Skeletal muscle tissue (tissue), 3 donors: ENCODE measurements at regions not wholly inside any gene's neighbourhood (a gene's known extent, or its start where the extent isn't known, plus 50 kb on each side); places are given as distances from the start of the nearest gene placed in this dataset.

ENCODE experiments used
- H3K27ac ChIP-seq: one replicate; pipeline ENCODE4 v1.7.0; 2013; ENCODE audit warnings: mild to moderate bottlenecking, low read depth, low read length, inconsistent platforms
- H3K27me3 ChIP-seq, 3 donors: one replicate each; pipeline ENCODE4 v1.7.0; 2013; ENCODE audit warnings: low read length in 3 of 3; ENCODE audit not compliant: control insufficient read depth in 3 of 3, insufficient read depth in 3 of 3
- H3K36me3 ChIP-seq, 3 donors: one replicate each; pipeline ENCODE4 v1.7.0; 2013; ENCODE audit warnings: low read length in 3 of 3; ENCODE audit not compliant: control insufficient read depth in 3 of 3, insufficient read depth in 3 of 3
- H3K4me1 ChIP-seq, 3 donors: one replicate each; pipeline ENCODE4 v1.7.0; 2013; ENCODE audit warnings: low read length in 3 of 3, mild to moderate bottlenecking in 3 of 3; ENCODE audit not compliant: control insufficient read depth in 3 of 3, insufficient read depth in 3 of 3
- H3K4me3 ChIP-seq, 3 donors: one replicate each; pipeline ENCODE4 v1.7.0; 2013; ENCODE audit warnings: low read length in 3 of 3
- H3K9ac ChIP-seq, 3 donors: one replicate each; pipeline ENCODE4 v1.7.0; 2013; ENCODE audit warnings: low read length in 3 of 3, mild to moderate bottlenecking in 3 of 3, moderate library complexity in 2 of 3, low read depth in 1 of 3
- H3K9me3 ChIP-seq, 3 donors: one replicate each; pipeline ENCODE4 v1.7.0; 2013; ENCODE audit warnings: low read length in 3 of 3; ENCODE audit not compliant: control insufficient read depth in 3 of 3
- donor health status: Osteomylitis.

DNA sequence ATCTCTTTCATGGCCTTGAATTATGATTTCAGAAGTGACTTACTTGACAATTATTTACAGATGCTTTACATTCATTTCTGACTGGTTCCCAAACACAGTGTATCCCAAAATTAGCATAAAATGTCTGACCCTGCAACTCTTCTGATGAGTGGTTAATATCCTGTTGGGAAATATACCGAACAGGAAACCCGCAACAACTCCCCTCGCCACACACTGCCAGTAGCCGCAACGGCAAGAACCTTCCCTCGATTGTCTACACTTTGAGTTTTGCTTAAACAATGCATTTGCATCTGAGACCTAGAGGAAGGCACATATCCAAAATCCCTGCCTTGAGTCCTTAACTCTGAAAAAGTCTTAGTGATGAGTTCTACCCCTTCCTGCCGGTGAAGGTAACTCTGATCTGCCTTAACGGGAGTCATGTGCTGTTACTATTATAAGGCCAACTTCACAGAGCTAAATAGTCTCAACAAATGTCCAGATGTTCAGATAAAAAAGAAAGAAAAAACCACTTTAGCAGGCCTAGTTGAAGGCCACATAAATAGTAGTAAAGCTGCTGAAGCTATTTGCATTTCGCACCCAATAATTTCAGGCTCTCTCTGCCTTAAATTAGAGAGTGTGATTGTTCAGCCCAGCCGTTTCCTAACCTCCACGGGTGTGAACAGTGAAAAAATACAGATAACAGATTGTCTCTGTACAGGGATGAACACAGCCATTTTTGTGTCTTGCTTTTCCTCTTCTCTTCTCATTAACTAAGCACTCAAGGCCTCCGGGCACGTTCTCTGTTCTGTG lies 321.1 kb downstream of the HS3ST3B1 start:
- no peaks in the 10 kb centered on the region for H3K36me3 ChIP-seq
- H3K27me3 ChIP-seq = no peaks in the 10 kb centered on the region
- H3K9ac ChIP-seq = no peak overlapping the region
- no peaks in the 10 kb centered on the region for H3K9me3 ChIP-seq
- H3K4me1 ChIP-seq = no peaks in the 10 kb centered on the region
- no peak overlapping the region for H3K4me3 ChIP-seq
- H3K27ac ChIP-seq = no peak overlapping the region

DNA sequence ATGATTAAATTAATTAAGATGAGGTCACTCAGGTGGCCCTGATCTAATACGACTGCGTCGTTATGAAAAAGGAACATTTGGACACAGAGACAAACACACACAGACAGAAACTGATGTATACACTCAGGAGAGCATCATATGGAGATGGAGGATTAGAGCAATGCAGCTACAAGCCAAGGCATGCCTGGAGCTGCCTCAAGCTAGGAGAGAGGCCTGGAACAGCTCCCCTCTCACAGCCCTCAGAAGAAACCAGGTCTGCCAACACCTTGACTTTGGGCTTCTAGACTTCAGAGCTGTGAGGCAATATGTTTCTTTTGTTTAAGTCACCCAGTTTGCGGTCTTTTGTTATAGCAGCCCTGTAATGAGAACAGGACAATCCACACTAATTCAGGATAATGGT lies 318.9 kb downstream of the HS3ST3B1 start:
- Histone ChIP-seq H3K4me1 (no peaks in the 10 kb centered on the region), H3K4me3 (no peak overlapping the region), H3K36me3 (no peaks in the 10 kb centered on the region), H3K9ac (no peak overlapping the region), H3K27me3 (no peaks in the 10 kb centered on the region), H3K27ac (no peak overlapping the region), H3K9me3 (no peaks in the 10 kb centered on the region)

DNA sequence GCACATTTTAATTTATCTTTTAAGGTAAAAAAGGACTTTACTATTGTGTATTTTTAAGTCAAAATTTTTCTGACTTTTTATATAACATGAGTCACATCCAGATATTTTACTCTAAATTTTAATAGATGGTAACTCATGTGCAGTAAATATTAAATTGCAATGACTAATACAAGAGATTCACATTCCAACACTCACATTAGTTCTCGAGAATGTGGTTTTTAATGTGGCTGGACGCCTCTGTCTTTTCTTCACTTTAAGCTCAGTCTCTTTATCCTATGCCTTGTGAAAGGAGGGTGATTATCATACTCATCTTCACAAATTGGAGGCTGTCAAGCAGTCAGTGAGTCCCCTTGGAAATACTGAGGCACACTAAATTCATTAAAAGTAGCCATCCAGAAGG lies 315.6 kb downstream of the HS3ST3B1 start:
- Histone ChIP-seq H3K36me3 (no peaks in the 10 kb centered on the region), H3K27ac (no peak overlapping the region), H3K4me1 (no peaks in the 10 kb centered on the region), H3K4me3 (no peak overlapping the region), H3K9me3 (no peaks in the 10 kb centered on the region), H3K9ac (no peak overlapping the region), H3K27me3 (no peaks in the 10 kb centered on the region)

DNA sequence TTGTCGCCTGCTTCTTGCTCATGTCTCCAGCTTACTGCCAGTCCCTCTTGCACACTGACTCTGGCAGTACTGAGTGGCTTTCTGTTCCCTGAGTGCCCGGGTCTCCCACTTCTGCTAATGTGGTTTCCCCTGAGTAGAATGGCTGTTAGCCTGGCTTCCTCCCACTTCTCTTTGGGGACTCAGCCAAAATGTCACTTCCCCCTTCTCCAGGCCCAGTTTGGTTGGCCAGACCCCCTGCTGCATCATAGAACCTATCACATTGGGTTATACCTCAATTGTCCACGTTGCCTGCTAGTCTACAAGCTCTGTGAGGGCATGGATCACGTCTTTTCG lies 304.4 kb downstream of the HS3ST3B1 start:
- H3K27me3 ChIP-seq = no peaks in the 10 kb centered on the region
- no peak overlapping the region for H3K9ac ChIP-seq
- no peak overlapping the region for H3K27ac ChIP-seq
- no peak overlapping the region for H3K4me3 ChIP-seq
- H3K9me3 ChIP-seq = no peaks in the 10 kb centered on the region
- H3K36me3 ChIP-seq = no peaks in the 10 kb centered on the region
- no peaks in the 10 kb centered on the region for H3K4me1 ChIP-seq

DNA sequence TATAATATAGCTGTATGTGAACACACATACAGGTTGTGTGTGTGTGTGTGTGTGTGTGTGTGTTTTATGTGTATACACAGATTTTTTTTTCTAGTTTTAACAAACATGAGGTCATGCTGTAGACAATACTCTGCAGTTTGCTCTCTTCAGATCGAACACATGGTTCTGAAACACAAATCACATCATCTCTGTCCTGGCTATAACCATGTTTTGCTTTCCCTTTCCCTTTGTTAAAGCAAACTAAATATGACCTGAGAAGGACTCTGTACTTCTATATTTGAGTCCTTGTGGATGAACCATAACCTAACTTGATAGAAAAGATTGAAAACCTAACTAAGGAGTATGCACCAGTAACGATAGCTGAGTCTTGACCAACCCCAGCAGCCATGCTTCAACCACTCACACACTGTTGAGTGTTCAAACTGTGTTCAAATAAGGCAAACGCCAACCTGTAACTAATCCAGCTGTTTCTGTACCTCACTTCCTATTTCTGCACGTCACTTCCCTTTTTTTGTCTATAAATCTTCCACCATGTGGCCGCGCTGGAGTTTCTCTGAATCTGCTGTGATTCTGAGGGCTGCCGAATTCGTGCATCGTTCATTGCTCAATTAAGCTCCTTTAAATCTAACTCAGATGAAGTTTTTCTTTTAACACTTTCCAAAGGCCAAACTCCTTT lies 303.8 kb downstream of the HS3ST3B1 start:
- no peak overlapping the region for H3K27ac ChIP-seq
- no peaks in the 10 kb centered on the region for H3K4me1 ChIP-seq
- no peak overlapping the region for H3K4me3 ChIP-seq
- H3K36me3 ChIP-seq = no peaks in the 10 kb centered on the region
- no peaks in the 10 kb centered on the region for H3K9me3 ChIP-seq
- H3K27me3 ChIP-seq = no peaks in the 10 kb centered on the region
- H3K9ac ChIP-seq = no peak overlapping the region

DNA sequence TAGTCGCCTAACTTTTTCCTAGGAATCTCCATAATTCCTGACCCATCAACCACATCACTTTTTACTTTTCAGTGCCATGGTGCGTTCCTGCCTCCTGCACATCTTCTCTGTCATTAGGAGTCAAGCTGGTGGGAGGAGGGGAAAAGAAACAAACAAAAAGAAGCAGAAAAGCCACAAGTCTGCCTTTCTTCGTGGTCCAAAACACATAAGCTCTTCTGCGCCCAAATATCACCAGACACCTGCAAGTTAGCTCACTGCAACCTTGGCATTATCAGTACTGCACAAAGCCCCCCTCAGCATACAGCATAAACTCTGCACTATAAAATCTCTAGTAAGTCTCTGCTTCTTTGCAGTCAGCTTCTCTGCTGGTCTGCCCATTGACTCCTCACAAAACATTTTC lies 295.3 kb downstream of the HS3ST3B1 start:
- no peak overlapping the region for H3K9ac ChIP-seq

DNA sequence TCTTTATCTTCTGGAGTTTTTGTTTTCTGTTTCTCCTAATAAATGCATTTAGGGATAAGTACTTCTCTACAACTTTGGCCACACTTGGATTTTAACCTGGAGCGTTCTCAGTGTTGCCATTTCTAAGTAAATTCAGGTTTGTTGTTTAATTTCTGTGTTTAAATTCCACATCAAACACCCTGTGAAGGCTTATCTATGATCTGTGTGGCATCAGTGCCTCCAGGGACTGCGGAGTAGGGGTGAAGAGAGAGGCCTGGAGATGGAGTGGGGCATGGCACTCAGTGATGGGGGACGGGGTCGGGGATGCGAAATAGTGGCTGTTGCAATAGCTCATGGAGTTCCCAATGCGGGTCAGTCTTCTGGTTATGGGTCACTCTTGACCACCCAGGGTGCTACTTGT lies 294.8 kb downstream of the HS3ST3B1 start:
- Histone ChIP-seq H3K4me3 (no peak overlapping the region), H3K4me1 (no peaks in the 10 kb centered on the region), H3K27ac (no peak overlapping the region), H3K9ac (no peak overlapping the region), H3K9me3 (no peaks in the 10 kb centered on the region), H3K27me3 (no peaks in the 10 kb centered on the region), H3K36me3 (no peaks in the 10 kb centered on the region)

More for the DNA sequence above, 295.3 kb downstream of the HS3ST3B1 start:
- H3K4me3 ChIP-seq = no peak overlapping the region
- H3K27me3 ChIP-seq = no peaks in the 10 kb centered on the region
- no peaks in the 10 kb centered on the region for H3K36me3 ChIP-seq
- H3K27ac ChIP-seq = no peak overlapping the region
- H3K9me3 ChIP-seq = no peaks in the 10 kb centered on the region
- no peaks in the 10 kb centered on the region for H3K4me1 ChIP-seq

DNA sequence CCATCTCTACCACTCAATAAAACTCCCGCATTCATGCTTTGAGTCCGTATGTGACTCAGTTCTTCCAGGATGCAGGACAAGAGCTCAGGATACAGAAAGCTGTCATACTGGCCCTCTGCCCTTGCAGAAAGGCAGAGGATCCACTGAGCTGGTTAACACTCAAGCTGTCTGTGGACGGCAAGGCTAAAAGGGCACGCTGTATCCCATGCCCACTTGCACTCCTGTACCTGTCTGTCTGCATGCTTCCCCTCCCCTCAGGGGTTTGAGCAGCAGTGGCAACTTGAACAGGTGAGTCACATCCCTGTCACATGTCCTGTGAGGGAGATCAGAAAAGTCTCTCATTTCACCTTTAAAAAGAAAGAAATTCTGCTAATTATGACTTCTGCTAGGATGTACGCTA lies 293.8 kb downstream of the HS3ST3B1 start:
- no peaks in the 10 kb centered on the region for H3K9me3 ChIP-seq
- H3K27ac ChIP-seq = no peak overlapping the region
- no peaks in the 10 kb centered on the region for H3K4me1 ChIP-seq
- H3K4me3 ChIP-seq = no peak overlapping the region
- no peak overlapping the region for H3K9ac ChIP-seq
- H3K27me3 ChIP-seq = no peaks in the 10 kb centered on the region
- no peaks in the 10 kb centered on the region for H3K36me3 ChIP-seq

DNA sequence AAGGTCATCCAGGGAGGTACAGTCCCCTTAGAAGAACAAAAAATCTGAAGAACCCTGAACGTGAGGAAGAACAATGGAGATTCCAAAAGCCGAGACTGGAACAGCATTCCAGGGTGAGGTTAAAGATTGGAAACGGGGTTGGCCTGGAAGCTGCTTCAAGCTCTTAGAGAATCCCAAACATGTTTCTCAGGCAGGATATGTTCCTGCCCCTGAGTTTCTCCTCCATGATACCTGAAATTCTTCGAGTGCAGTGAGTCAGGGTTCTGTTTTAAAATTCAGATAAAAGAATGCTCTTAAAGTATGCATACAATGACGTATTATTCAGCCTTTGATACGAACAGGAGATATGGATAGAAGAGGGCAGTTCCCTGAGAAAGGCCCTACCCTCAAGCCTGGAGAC lies 293.1 kb downstream of the HS3ST3B1 start:
- H3K9me3 ChIP-seq = no peaks in the 10 kb centered on the region
- no peak overlapping the region for H3K4me3 ChIP-seq
- H3K36me3 ChIP-seq = no peaks in the 10 kb centered on the region
- H3K4me1 ChIP-seq = no peaks in the 10 kb centered on the region
- no peaks in the 10 kb centered on the region for H3K27me3 ChIP-seq
- H3K9ac ChIP-seq = no peak overlapping the region
- no peak overlapping the region for H3K27ac ChIP-seq

DNA sequence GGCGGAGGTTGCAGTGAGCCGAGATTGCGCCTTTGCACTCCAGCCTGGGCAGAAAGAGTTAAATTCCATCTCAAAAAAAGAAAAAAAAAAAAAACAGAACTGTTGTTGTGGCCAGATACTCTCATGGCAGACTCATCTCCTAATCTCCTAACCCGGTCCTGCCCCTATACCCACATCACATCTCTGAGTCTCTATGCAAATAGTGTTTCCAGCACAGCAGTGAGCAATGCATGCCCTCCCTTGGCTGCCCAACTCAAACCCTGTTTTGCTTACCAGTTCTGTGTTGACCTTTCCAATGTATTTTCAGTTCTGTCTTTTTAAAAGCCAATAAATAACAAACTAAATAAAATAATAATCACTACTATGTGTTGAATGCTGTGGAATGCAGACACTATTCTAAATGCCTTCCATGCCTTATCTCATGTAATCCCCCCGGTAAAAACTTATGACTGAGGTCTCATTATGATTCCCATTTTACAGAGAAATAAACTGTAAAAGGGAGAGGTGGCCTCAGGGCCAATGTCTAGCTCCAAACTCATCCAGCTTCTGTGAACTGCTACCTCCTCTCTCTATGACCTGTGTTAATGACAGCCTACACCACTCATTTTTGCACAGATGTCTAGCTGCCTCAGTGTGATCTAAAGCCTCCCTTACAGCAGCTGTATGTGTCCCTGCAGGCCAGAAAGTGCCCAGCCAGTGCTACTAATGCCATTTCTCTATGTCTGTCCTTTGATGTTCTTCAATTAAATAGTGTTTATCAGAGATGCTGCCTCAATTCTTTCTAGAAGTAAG lies 289.8 kb downstream of the HS3ST3B1 start:
- no peaks in the 10 kb centered on the region for H3K9me3 ChIP-seq
- no peak overlapping the region for H3K27ac ChIP-seq
- H3K4me1 ChIP-seq = no peaks in the 10 kb centered on the region
- H3K4me3 ChIP-seq = no peak overlapping the region
- H3K9ac ChIP-seq = no peak overlapping the region
- no peaks in the 10 kb centered on the region for H3K36me3 ChIP-seq
- no peaks in the 10 kb centered on the region for H3K27me3 ChIP-seq
